ENCODE measurements at regions not wholly inside any gene's neighbourhood (a gene's known extent, or its start where the extent isn't known, plus 50 kb on each side); places are given as distances from the start of the nearest gene placed in this dataset.

DNA sequence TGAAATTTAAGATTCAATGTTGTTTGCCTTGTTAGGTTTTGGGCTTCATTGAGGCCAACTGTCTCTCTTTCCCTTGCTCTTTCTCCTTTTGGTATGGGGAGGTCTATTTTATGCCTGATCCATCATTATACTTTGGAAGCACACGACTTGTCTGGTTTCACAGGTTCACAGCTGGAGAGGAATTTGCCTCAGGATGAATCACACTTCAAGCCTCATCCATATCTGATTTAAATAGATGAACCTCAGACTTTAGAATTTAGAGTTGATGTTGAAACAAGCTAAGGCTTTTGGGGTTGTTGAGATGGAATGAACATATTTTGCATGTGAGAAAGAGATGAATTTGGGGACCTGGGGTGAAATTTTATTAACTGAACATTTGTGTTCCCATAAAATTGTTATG, 150.5 kb upstream of the IGFBP3 start:
- no peak for DNase-seq (ENCODE audit: low spot score)
- TF ChIP-seq, protein P1, sequence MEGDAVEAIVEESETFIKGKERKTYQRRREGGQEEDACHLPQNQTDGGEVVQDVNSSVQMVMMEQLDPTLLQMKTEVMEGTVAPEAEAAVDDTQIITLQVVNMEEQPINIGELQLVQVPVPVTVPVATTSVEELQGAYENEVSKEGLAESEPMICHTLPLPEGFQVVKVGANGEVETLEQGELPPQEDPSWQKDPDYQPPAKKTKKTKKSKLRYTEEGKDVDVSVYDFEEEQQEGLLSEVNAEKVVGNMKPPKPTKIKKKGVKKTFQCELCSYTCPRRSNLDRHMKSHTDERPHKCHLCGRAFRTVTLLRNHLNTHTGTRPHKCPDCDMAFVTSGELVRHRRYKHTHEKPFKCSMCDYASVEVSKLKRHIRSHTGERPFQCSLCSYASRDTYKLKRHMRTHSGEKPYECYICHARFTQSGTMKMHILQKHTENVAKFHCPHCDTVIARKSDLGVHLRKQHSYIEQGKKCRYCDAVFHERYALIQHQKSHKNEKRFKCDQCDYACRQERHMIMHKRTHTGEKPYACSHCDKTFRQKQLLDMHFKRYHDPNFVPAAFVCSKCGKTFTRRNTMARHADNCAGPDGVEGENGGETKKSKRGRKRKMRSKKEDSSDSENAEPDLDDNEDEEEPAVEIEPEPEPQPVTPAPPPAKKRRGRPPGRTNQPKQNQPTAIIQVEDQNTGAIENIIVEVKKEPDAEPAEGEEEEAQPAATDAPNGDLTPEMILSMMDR (IDR thresholded peaks at IDR 0.05; ENCODE audit: extremely low read depth, missing control alignments): no peak

DNA sequence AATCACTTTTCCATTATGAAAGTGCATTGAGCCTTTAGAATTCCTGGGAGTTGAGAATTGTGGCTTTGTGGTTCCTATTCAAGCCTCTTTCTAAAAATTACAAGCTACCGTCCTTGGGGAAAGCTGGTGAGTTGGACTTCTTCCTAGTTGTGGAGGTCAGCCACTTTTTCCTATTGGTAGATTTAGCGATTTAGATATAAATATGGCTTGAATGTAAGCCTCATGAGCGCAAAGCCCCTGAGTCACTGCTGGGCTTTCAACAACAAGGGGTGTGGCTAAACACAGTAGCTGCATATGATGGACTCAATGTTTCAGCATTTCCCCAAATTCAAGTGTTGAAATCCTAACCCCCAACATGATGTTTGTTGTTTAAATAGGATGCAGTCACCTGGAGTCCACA, 150.0 kb upstream of the IGFBP3 start:
- DNase-seq (ENCODE audit: low spot score): no peak
- TF ChIP-seq, protein P1 (IDR thresholded peaks at IDR 0.05; ENCODE audit: extremely low read depth, missing control alignments): no peak

DNA sequence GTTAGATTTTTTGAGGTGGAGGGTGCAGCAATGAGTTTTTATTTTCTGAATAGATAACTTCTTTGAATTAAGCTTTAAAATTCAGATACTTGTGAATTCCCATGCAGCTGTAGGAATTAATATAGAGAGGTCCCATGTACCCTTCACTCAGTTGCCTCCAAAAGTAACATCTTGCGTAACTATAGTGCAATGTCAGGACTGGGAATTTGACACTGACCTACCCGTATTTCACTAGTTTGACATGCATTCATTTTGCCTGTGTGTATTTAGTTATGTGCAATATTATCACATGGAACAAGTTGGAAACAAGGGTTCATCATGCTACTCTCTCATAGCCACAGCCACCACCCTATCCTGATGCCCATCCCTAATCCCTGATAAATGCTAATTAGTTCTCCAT, 147.1 kb upstream of the IGFBP3 start:
- TF ChIP-seq, protein P1 (IDR thresholded peaks at IDR 0.05; ENCODE audit: extremely low read depth, missing control alignments): no peak
- DNase-seq (ENCODE audit: low spot score): no peak

DNA sequence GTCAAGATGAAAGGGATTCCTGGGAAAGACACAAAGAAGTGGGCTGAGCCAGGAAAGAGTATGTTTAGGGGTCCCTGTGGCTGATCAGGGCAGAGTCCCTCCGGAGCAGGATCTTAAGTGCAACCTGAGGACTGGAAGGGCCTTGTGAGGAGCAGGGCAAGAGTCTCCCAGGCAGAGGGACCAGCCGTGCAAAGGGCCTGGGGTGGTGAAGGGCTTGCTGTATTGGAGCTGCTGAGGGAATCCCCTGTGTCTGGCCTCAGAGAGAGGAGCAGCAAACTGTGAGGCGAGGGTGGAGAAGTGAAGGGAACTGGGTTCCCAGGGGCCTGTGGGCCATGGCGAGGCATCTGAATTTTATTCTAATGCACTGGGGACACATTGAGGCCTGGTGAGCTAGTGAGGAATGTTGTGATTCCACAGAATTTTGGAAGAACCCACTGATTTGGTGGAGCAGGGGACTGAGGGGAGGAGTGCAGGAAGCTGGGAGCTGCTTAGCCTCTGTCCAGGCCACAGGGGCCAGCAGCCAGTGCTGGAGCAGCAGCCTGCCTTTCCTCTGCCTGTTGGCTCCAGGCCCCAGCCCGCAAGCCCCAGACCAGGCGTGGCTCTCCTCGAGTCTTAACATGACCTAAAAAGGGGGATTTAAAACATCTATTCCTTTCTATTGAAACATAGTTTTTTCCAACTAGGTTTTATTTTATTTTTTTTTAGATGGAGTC, 138.4 kb upstream of the IGFBP3 start:
- TF ChIP-seq, protein P1 (IDR thresholded peaks at IDR 0.05; ENCODE audit: extremely low read depth, missing control alignments): no peak
- DNase-seq (ENCODE audit: low spot score): no peak

DNA sequence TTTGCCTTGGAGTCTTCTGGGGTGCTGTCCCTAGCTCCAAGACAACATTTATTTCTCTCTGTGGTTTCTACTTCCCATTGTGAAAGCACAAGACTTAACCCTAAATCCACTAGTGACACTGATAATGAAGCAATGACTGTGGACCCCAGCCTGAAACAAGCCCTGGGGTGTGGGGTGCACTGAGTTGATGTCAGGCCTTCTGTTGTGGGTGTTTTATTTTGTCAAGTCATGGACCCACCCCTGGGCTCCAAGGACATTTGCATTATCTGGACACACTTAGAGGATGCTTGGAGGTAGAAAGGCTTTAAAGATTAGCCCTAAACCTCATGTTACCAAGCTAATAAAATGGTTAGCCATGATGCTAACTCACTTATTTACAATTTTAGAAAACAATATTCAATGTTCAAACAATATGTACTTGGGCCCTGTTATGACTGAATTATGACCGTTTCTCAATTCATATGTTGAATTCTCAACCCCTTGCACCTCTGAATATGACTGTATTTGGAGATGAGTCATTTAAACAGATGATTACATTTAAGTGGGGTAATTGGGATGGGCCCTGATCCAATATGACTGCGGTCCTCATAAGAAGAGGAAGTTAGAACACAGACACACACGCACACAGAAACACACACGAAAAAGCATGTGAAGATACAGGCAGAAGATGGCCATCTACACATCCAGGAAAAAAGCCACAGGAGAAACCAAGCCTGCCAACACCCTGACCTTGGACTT, 137.2 kb upstream of the IGFBP3 start:
- no peak for DNase-seq (ENCODE audit: low spot score)
- TF ChIP-seq, protein P1 (IDR thresholded peaks at IDR 0.05; ENCODE audit: extremely low read depth, missing control alignments): no peak

DNA sequence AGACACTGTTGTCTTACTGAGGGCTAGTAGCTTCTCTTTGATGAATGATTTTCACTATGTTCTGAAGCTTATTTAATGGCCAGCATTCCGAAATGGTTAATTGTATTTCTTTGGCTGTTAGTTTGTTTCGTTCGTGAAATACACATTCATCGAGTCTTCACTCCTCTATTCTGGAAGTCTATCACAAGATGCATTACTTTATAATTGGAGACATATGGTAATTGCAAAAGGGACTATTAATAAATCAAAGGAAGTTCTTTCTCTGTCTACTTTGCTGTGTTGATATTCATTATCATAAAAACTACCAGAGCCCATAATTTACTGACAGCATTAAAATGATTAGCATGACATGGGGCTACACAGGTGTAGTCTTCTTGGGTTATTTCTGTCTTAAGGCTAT, 133.8 kb upstream of the IGFBP3 start:
- DNase-seq (ENCODE audit: low spot score): no peak

DNA sequence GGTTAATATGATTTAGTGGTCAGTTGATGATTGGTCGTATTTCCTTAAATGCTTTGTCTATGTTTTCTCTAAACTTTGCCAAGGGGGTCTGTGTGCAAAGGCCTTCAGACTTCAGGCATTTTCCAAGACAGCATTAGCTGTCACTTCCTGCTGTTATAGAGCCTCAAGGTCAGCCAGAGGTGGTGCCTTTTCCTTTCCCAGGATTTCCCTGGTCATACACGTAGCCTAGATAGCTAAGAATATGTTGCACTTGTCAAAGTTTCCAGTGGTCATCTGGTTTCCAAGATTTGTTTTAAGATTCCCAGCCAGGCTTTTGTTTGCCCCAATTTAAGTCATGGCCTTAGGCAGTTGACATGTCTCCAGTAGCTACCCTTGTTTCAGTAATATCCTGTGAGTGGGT, 133.2 kb upstream of the IGFBP3 start:
- TF ChIP-seq, protein P1 (IDR thresholded peaks at IDR 0.05; ENCODE audit: extremely low read depth, missing control alignments): no peak
- DNase-seq (ENCODE audit: low spot score): no peak

More for the DNA sequence above, 133.8 kb upstream of the IGFBP3 start:
- TF ChIP-seq, protein P1 (IDR thresholded peaks at IDR 0.05; ENCODE audit: extremely low read depth, missing control alignments): no peak
